ENCODE measurements at regions not wholly inside any gene's neighbourhood (a gene's known extent, or its start where the extent isn't known, plus 50 kb on each side); places are given as distances from the start of the nearest gene placed in this dataset.

DNA sequence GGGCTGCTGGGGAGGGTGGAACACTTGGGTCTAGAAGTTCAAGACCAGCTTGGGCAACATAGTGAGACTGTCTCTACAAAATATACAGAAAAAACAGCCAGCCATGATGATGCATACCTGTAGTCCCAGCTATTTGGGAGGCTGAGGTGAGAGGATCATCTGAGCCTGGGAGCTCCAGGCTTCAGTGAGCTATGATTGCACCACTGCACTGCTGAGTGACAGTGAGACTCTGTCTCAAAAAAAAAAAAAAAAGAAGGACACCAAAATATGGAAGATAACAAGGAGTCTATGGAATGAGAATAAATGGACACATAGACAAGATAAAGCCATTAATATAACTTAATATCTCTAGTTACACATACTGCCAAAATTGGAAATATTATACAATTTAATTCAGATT is 62.7 kb upstream of the IL15 start:
- TF ChIP-seq LEF1 (IDR thresholded peaks at IDR 0.05; ENCODE audit: borderline replicate concordance), result no peak
- no peak for TF ChIP-seq ELF4 (IDR thresholded peaks at IDR 0.05)
- no peak for TF ChIP-seq BHLHE40 (IDR thresholded peaks at IDR 0.05; ENCODE audit: borderline replicate concordance)
- TF ChIP-seq FOXA1 (IDR thresholded peaks at IDR 0.05), result no peak
- no peak for TF ChIP-seq ARNT (IDR thresholded peaks at IDR 0.05)
- TF ChIP-seq FOXM1 (IDR thresholded peaks at IDR 0.05; ENCODE audit: borderline replicate concordance), result no peak
- TF ChIP-seq NFRKB (IDR thresholded peaks at IDR 0.05), result no peak
- no peak for TF ChIP-seq ZNF384 (IDR thresholded peaks at IDR 0.05)
- TF ChIP-seq CTBP1 (IDR thresholded peaks at IDR 0.05; ENCODE audit: borderline replicate concordance), result no peak
- no peak for TF ChIP-seq TARDBP (IDR thresholded peaks at IDR 0.05)
- no peak for TF ChIP-seq SP1 (IDR thresholded peaks at IDR 0.05)
- no peak for TF ChIP-seq FOXK2 (IDR thresholded peaks at IDR 0.05)
- TF ChIP-seq PKNOX1 (IDR thresholded peaks at IDR 0.05), result no peak
- TF ChIP-seq HDGF (IDR thresholded peaks at IDR 0.05; ENCODE audit: borderline replicate concordance), result no peak

Data from HEK293T (cell line).